CD4-positive, alpha-beta T cell treated with Interleukin-1 beta for 1 hour (primary cell): ENCODE measurements at regions not wholly inside any gene's neighbourhood (a gene's known extent, or its start where the extent isn't known, plus 50 kb on each side); places are given as distances from the start of the nearest gene placed in this dataset.

ENCODE experiments used
- DNase-seq, 2 donors: peaks; one replicate each; pipeline ENCODE4 v3.0.0-alpha.2; 2020 to 2022

DNA sequence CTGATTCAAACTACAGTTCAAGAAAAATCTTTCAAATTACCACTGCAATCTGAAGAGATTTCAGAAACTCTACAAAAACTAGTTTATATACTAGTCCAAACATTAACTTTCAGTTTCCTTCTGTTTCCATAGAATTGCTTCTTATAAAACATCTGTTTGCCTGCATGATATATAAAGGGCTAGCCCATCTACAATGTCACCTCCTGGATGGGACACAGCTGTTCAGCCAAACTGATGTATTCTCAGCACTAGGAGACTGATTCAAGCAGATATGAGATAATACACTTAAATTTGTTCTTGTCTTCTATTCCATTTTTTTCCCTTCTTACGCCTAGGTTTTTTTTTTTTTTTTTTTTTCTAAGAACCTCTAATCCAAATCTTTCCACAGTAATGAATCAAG is 1569.7 kb upstream of the IGFBP7 start:
- DNase-seq: no peak

DNA sequence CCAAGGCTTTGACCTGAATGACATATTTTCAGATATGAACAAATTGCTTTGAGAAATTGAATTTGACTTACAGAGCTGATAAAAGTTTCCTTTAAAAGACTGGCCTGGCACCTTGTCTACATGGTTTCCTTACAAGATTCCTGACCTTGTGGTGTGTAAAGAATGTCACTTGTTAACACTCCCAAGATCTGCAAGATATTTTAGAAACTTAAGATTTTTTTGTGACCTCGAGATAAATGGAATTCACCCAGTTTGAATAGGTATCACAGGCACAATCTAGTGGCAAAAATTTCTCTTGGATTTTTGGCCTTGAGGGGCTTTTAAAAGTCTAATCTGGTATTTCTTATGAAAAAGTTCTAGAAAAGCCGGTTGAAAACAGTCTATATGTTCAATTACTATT is 1568.9 kb upstream of the IGFBP7 start:
- no peak for DNase-seq

DNA sequence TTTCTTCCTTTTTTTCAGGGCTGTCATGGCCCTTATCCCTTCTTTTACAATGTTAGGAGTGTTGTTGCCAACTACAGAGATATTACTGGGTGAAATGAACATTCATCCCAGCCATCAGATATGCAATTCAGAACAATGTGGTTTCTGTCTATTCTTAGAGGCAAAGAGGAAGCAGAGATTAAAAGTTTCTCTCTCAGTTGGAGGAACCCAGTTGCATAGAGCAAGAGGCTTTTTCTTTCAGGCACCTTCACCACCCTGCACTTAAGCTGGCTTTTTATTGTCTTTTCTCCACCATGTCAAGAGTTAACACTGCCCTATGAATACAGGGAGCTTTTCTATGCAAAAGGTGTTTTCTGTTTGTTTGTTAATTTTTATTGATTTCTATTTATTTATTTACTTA is 1559.6 kb upstream of the IGFBP7 start:
- no peak for DNase-seq

DNA sequence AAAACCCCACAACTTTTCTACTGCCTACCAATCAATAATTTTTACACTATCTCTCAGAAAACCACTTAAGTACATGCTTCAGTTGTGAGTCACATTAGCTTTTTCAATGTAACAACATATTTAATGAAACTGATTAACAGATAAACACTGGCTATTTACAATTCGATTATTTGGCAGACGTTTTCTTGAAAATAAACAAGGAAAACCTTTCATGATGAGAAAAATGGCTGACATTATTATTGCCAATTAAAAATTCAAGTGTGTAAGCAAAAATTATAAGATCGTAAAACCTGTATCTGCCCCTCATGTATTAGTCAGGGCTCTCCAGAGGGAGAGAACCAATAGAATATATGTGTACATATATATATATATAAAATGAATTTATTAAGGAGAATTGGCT is 1555.5 kb upstream of the IGFBP7 start:
- DNase-seq: no peak

DNA sequence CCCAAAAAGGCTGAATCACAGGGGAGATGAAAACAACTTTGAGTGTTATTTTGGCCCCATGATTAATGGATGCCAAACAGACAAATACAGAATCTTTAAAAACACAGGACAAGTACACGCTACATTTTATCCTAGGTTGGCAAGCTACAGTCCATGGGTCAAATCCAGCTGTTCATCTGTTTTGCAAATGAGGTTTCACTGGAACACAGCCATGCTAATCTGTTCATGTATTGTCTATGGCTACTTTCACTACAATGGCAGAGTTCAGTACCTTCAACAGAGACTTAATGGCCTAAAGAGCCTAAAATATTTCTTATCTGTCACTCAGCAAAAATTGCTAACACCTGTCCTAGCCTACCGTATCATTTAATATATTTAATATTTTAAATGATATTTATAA is 1548.5 kb upstream of the IGFBP7 start:
- DNase-seq: no peak

DNA sequence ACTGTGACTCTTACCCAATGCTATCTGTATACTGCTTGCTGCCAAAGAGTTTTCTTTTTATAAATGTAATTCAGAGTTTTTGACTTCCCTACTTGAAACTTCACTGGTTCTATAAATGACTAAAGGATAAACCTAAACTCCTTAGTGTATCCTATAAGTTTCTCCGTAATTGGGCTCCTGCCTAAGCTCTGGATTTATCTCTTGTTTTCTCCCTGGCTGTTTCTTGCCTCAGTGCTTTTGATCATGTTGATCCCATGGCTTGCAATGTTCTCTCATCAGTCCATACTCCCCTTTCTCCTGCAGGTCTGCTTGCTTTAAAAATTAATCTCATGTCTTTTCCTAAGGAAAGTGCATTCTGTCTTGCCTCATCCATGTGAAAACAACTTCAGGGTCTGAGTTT is 1543.1 kb upstream of the IGFBP7 start:
- no peak for DNase-seq

DNA sequence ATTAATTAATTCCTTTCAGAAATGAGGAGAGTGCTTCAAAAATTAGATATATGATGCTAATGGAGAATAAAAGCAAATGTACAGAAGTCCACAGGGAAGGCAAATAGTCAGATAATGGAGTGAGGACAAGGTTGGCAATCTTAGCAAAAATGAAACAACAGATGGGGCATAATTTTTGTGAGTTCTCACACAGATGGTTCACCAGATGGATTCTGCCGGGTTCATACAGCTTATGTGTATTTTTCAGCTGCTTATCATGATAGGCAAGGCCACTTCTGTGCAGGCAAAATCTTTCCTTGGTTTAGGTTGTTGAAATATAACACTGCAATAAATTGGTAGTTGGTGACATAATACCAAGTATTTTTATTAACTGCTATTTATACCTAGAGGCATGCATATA is 1539.0 kb upstream of the IGFBP7 start:
- no peak for DNase-seq

DNA sequence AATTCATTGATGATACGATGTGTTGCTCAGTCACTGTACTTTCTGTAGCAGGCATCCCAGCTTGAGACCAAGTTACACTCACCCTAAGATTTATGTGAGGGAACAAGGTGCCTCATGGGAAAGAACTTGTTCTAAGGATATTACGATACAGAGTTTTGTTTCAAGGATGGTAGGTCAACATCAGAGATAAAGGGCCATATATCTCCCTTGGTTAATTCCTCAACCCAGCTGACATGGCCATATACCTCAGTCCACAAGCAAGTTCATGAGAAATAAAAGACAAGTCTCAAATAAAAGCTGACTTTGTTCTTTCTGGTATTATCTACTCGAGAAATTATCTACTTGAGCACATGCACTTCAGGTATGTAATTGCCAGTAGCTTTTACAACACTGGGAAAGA is 1535.9 kb upstream of the IGFBP7 start:
- no peak for DNase-seq

DNA sequence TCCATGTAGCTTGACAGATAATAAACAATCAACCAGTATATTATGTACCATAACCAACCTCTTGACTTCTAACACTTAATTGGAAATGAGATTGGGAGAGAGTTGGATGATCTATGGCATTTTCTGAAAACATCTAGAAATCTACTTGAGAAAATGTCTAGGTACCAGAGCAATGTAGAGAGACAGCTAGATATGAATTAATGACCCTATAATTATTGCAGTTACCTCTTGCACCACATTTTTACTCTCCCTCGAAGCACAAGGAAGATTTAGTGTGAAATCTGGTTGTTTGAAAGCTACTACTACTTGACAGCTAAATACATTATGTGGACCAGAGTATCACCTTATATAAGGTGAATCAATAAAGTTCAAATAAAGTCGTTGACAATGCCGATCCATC is 1534.4 kb upstream of the IGFBP7 start:
- DNase-seq: no peak

DNA sequence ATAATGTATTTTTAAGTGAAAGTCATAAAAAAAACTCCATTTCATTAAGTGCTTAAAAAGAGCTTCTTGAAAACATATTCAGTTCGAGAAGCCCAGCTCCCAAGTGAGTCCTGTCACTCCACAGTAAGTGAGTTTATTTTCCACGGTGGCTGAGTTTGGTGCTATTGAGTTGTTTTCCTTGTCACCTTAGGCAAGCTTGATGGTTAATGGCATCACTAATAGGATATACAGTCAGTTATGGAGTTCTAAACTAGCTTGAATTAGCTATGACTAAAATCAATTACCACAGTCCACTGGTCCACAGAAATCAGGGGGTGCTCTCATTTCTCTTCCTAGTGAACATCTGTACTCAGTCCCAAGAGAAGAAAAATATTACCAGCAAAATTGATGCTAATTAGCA is 1526.2 kb upstream of the IGFBP7 start:
- DNase-seq: no peak

DNA sequence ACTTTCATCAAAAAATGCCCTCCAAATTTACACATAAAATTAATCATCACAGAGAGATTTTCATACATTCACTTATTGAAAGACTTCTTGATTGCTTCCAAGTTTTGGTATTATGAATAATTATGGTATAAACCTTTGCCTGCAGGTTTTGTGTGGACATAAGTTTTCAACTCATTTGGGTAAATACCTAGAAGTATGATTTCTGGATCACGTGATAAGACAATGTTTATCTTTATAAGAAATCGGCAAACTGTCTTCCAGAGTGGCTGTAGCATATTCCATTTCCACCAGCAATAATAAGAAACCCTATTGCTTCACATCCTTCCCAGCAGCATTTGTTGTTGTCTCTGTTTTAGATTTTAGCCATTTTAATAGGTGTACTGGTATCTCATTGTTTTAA is 1507.0 kb upstream of the IGFBP7 start:
- DNase-seq: no peak

DNA sequence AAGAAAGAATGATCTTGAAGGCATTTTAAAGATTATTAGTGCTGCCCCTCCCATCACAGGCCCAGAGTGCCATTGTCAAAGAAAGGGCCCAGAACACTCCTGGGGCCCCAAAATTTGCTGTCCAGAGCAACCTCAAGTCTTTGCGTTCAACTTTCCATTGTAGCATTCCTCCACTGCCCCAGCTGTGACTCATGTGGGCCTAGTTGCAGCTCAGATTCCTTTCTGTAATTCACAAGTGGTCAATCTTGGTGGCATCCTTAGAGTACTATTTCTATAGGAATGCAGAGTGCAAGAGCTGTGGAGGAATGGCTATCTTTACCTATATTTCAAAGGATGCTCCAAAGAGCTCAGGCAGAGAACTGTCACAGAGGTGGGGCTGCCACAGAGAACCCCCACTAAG is 1500.8 kb upstream of the IGFBP7 start:
- DNase-seq: no peak

DNA sequence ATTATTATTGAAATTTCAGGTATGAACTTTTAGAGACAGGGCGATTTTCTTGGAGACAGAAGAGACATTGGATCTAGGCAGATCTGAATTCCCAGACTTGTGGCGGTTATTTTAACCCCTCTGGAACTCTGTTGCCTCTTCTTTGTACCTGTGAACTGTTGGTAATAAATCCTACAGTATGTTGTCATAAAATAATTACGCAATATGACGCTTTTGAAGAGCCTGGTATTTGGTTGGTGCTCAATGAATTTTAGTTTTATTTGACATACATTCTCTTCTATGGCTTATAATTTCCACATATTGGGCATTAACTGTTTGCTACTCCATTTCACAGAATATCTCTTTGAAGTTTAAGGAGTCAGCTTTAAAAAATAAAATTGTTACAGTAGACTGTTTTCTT is 1496.1 kb upstream of the IGFBP7 start:
- no peak for DNase-seq

DNA sequence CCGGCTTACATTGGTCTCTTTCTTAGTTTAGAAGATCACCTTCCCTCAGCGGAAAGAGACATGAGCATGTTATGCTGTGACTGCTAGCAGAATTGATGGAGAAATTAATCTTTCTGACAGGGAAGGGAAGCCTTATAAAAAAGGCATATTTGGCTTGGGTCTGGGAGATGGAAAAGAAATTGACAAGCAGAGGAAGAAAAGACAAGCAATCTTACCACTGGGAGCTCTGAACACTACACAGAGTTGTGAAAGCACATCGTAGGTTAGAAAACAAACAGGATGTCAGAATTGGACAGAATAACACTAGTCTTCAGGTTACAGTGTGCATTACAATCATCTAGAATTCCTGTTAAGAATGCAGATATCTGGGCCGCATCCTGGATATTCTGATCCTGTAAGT is 1493.8 kb upstream of the IGFBP7 start:
- no peak for DNase-seq

DNA sequence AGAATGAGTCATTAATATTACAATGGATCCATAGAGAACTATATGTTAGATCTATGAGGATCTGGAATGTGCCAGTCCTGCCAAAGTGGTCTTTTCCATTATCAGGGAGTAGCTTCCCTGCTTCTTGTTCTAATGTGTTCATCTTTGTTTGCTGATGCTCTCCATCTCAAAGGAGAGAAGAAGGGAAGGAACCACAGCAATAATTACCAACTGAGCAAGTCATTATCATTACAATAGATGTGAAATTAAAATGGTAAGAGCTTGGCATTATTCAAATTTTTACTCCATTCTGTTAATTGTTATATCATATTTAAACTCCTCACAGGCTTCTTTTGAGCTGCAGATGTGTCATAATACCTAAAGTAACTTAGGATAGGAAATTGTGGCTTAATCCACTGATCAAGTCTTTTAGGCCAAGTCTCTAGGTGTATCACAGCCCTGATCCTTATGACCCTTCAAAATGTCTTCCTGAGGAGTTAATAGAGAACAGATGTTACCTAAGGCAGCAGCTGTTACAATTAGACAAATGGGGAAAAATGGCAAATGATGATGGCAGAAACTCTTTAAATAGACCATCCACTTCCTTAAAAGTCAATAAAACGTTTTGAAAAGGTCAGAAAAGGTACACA is 1492.7 kb upstream of the IGFBP7 start:
- no peak for DNase-seq

DNA sequence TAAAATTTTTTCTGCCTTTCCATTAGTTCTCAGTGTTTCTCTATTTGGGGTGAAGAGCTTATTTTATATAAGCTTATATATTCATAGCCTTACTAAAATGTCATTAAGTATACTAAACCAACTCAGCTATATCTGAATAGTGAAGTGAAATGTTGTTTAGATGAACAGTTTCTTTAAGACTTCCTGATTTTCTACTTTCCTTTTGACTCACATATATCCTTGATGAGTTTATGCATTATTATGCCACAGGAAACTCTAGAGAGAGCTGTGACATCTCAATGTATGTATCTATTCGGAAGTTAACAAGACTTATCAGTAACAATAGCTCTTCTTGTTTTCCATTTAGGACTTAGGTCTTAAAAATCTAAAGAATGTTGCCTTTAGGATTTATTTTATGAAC is 1491.8 kb upstream of the IGFBP7 start:
- no peak for DNase-seq

DNA sequence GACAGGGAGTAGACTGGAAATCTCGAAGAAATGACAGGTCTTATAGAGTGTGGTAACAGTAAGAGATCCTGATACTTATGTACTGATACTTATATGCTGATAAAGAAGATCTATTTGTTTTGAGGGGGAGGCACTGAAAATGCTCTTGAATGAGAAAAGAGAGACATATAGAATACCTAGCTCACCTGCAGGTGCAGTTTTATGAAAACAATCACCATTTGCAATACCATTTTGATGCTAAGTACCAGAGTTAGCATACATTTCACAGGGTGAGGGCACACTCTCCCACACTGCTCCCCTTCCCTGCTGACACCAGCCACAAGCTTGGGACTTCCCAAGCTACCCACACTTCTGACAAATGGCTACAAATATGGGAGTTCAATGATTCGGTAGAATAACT is 1490.1 kb upstream of the IGFBP7 start:
- DNase-seq: no peak

DNA sequence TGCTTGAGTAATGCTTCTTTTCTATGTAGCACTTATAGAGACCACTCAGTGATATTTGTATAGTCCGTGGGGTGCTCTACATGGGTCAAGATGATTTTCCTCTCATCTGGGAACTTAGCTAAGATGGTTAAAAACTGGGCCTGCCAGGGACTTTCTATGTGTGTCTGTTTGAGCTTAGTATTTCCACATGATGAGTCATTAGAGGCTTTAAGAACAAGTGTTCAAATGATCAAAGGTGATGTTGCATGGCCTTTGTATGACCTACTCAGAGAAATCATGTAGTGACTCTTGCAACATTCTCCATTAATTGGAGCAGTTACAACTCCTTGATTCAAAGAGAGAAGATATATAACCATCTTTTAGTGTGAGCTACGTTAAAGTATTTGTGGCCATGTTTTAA is 1480.5 kb upstream of the IGFBP7 start:
- DNase-seq: no peak

DNA sequence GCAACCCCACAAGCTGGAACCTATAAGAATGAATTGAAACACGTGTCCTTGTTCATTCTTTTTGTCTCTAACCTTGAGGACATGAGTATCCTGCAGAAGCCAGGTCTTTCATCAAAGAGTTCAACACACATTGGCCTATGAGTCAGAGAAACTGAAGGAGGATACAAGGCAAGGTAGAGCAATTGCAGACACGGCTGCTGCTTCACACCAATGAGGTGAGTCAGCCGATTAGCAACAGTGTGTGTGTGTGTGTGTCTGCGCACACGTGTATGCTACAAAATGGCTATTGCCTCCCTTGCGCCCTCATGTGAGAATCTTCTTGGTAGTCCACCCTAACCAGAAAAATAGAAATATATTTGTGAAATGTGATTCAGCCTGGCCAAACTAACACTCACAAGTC is 1477.7 kb upstream of the IGFBP7 start:
- DNase-seq: no peak

DNA sequence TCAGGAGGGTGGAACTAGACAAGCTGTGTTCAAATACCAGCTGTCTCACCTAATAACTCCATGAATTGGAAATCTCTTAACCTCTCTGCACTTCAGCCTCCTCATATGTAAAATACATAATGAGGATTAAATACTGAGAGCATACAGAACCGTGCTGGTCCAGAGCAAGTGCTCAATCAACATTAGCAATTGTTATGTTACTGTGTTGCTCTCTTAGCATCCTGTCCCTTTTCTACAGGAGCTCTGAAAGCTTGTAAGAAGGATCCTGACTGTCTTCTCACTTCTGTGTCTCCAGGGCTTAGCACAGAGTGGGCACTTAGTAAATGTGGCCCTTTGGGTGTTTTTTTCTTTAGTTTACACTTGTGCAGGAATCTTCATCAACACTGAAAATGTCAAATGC is 1456.1 kb upstream of the IGFBP7 start:
- DNase-seq: no peak

DNA sequence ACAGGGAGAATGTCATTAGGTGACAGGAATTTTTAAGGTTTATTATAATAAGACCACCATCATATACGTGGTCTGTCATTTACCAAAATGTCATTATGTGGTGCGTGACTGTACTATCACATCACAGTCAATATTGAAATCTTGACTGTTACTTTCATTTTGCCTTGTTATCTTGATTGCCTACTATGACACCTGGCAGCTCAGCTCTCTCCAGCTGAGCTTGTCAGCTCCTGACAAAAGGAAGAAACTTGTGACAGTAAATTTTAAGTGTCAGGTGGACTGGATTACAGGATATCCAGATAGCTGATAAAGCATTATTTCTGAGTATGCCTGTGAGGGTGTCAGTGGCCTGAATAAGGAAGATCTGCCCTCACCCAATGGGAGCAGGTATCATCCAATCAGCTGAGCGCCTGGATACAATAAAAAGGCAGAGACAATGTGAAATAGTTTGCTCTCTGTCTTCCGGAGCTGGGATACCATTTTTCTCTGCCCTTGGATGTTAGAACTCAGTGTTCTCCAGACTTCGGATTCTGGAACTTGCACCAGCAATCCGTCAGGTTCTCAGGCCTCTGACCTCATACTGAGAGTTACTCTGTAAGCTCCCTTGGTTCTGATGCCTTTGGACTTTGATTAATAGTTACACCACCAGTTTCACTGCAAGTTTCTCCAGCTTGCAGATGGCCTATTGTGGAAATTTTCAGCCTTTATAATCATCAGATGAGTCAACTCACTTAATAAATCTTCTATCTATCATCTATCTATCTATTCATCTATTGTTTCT is 1454.7 kb upstream of the IGFBP7 start:
- no peak for DNase-seq

DNA sequence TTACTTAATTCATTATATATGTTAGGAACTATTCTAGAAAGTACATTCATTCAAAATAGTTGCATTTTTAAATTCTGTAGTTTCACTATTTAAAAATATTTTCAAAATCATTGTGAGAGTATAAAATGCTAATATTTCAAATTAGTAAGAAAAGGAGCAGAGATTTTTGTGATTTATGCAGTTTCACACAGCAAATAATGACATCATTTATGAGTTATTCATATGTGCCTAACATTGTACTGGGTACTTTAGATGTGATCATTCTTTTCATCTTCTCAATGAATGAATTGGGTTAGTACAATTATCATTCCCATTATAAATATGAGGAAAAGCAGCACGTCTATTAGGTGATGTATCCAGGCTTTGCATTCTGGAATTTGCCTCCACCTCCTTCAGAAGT is 1451.0 kb upstream of the IGFBP7 start:
- no peak for DNase-seq

DNA sequence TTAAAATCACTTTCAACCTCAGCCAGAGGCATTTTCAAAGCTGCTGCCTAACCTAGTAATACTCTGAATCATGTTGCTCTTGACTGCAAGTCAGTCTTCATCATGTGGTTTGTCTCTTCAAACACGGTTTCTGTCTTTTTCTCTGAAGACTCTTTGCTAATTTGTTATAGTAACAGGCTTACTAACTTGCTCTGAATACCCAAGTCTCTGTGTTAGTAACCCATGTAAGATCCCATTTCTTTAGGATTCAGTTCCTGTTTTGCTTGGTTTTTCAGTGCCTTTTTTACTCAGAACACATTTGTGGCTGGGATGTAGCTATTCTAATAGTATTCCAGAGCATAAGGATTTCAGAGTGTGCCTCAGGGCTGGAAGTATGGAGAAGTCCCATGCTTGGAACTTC is 1450.6 kb upstream of the IGFBP7 start:
- no peak for DNase-seq

DNA sequence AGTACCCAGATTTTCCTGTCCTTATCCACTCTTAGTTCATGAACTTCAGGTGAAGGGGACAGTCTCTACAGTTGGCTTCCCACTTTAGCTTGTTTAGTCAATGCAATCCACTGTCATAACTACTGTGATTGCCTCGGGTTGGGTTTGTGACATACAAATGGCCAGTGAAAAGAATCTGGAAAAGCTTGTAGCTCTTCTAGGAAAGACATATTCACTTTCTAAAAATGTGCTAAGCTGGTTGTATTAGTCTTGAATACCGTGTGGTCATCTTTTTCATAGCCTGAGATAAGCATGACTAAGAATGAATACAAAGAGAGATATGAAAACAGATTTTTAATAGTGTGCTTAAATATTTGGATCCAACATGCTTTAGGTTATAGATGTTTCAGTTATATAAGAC is 1443.5 kb upstream of the IGFBP7 start:
- DNase-seq: no peak

DNA sequence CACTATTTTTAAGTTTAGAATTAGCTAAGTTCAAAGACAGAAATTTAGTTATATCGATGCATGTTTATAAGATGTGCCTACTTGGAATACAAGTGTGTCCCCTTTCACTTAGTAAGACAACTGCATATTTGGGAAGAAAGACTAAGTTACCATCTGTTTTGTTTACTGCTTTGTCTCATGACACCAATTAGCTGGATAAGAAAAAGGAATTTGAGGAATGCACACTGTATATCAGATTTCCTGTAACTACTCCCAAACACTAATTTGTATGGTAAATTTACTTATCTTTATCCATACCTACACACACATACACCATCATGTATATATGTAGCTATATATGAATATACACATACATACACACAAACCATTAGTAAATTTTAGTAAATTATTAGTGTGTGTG is 1442.8 kb upstream of the IGFBP7 start:
- DNase-seq: no peak
